ENCODE measurements at regions not wholly inside any gene's neighbourhood (a gene's known extent, or its start where the extent isn't known, plus 50 kb on each side); places are given as distances from the start of the nearest gene placed in this dataset.
"Not testable (repeated sequence)": the region's sequence is repeated elsewhere in the genome, so short reads cannot be mapped to it uniquely, and the experiment has no call there.

DNA sequence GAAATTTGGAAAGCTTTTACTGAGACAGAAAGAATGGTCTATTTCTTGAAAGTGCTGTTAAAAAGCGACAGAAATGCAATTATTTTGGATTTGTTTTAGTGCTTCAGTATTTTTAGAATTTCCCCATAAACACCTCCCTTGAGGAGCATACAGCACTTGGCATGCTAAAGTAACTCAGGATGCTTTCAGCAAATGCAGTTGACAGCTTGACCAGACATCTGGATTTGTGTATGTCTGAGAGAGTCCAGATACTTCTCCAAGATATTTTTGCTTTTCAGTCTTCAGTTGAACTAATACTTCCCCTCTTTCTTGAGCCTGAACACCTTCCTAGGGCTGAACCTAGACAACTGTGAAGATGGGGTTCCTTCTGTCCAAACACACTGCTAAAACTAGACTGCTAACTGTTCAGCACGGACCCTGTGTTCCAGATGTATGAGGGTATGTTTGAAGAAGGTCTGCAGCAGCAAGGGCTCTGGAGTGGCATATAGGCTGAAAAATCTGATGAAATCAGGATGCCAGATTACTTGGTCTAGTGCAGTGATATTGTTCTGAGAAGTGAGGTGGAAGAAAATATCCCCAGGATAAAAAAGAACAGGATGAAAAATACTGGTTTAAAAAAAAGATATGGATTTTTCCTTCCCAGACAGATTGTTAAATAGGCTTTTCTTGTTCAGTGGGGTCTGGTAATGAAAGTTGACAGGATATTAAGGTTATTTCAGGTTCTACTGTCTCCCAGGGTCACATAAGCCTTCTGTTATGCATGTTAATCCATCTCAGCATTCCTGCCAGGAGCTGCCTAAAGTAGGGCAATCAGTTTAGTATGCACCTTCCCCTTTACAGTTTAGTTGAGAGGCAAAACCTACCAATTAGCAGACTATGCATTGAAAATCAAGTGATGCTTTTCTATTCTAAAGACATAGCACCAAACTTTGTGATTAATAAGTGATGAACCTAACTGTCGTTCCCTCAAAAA lies 516.9 kb upstream of the TBL1XR1 start:
- no peak for TF ChIP-seq ZNF274 (IDR thresholded peaks at IDR 0.05; ENCODE audit: low read depth, low read length)
- H3K4me3 ChIP-seq (ENCODE audit: low read length): no peak overlapping the region

DNA sequence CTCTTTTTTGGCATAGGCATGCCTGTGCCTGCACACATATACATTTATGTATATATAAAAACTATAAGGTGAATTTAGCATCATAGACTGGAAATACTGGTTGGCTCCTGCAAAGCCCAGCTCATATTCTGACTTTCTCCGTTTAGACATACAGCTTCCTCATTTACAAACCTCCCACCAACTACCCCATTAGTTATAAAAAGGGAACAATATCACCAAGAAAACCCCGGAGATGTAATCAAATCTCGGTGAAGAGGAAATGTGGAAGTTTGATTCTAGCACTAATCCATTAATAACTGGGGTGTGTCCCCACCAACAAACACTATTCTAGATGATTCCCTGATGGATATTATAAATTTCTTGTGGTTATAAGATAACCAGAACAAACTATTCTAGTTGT lies 517.7 kb upstream of the TBL1XR1 start:
- no peak for TF ChIP-seq ZNF274 (IDR thresholded peaks at IDR 0.05; ENCODE audit: low read depth, low read length)
- H3K4me3 ChIP-seq (ENCODE audit: low read length): no peak overlapping the region

DNA sequence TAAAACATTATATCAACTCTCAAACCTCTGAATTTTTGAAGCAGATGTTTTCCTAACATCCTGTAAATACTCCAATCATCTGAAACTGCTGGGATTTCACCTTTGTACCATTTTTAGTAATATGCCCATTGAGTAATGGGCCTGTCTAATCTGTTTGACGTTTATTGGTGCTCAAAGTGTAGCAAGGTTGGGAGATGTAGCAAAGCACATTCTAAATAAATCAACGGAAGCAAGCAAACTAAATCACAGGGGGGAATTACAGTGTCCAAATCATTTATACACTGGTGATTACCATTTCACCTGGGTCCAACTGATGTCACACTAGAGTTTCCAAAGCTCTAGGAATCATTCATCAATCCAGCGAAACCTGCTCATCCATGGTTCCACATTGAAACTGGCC lies 518.7 kb upstream of the TBL1XR1 start:
- TF ChIP-seq ZNF274 (IDR thresholded peaks at IDR 0.05; ENCODE audit: low read depth, low read length): no peak
- H3K4me3 ChIP-seq (ENCODE audit: low read length): no peak overlapping the region

- not testable (repeated sequence) for H3K4me3 ChIP-seq (ENCODE audit: low read length)
These were observed 523.6 kb upstream of the TBL1XR1 start for GRCh38 chr3:177720927-177721326.

DNA sequence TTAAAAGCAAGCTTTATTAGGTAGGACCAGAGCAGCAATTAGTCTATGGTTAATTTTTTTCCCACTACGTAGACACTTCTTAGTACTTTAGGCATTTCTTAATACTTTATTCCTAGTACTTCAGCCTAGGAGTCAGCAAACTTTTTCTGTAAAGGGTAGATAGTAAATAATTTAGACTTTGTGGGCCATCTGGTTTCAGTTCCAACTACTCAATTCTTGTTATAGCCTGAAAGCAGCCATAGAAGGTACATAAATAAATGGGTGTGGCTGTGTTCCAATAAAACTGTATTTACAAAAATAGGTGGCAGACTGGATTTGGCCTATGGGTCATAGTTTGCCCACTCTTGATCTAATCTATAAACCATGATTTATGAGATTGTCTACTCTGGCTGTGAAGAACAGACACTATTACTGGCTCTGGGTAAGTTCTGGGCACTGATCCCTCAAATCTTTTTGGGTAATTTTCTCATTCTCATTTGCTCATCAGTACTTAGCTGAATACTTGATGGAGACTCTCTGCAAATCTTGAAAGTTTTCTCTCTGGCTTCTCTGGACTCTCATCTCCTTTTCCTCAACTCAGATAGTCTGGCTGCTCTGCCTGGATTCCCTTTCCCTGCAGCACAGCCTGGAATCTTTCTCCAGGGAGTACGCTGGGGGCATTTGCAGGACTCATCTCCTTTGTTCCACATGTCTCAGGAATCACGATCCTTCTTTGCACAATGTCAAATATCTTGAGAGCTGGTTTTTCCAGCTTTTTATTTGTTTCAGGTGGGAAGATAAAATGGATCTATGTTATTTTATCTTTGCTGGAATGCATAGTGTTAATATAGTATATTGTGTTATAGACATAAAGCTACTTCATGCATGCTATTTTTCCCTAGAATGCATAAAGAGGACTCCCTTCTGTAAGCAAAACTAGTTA lies 524.8 kb upstream of the TBL1XR1 start:
- no peak for TF ChIP-seq ZNF274 (IDR thresholded peaks at IDR 0.05; ENCODE audit: low read depth, low read length)

GRCh38 chr3:177724020-177724638 lies 526.8 kb upstream of the TBL1XR1 start:
- H3K4me3 ChIP-seq (ENCODE audit: low read length): no peak overlapping the region
- no peak for TF ChIP-seq ZNF274 (IDR thresholded peaks at IDR 0.05; ENCODE audit: low read depth, low read length)

More for the DNA sequence above, 524.8 kb upstream of the TBL1XR1 start:
- H3K4me3 ChIP-seq (ENCODE audit: low read length): no peak overlapping the region

- TF ChIP-seq ZNF274 (IDR thresholded peaks at IDR 0.05; ENCODE audit: low read depth, low read length): no peak
- no peak overlapping the region for H3K4me3 ChIP-seq (ENCODE audit: low read length)
These were observed 527.9 kb upstream of the TBL1XR1 start for GRCh38 chr3:177725165-177725564.

GRCh38 chr3:177726807-177727206 lies 529.5 kb upstream of the TBL1XR1 start:
- no peak for TF ChIP-seq ZNF274 (IDR thresholded peaks at IDR 0.05; ENCODE audit: low read depth, low read length)
- H3K4me3 ChIP-seq (ENCODE audit: low read length): no peak overlapping the region

- no peak for TF ChIP-seq ZNF274 (IDR thresholded peaks at IDR 0.05; ENCODE audit: low read depth, low read length)
- no peak overlapping the region for H3K4me3 ChIP-seq (ENCODE audit: low read length)
These were observed 532.8 kb upstream of the TBL1XR1 start for GRCh38 chr3:177729956-177730681.

DNA sequence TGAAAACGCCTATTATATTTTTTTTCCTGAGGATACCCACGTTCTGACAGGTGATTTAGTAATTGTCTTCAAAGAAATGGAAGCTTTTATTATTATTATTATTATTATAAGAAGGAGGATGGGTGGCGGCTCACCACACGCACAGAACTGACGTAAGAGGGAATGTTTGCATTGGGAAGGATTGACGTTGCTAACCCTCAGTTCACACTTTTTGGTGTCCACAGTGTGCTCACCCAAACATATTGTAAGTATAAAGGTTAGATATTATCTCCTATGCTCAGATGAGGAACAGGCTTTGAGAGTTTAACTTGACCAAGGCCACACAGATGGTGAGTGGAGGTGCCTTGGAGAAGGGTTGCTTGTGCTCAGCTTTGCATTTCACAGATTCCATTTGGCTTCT lies 533.5 kb upstream of the TBL1XR1 start:
- no peak for TF ChIP-seq ZNF274 (IDR thresholded peaks at IDR 0.05; ENCODE audit: low read depth, low read length)

DNA sequence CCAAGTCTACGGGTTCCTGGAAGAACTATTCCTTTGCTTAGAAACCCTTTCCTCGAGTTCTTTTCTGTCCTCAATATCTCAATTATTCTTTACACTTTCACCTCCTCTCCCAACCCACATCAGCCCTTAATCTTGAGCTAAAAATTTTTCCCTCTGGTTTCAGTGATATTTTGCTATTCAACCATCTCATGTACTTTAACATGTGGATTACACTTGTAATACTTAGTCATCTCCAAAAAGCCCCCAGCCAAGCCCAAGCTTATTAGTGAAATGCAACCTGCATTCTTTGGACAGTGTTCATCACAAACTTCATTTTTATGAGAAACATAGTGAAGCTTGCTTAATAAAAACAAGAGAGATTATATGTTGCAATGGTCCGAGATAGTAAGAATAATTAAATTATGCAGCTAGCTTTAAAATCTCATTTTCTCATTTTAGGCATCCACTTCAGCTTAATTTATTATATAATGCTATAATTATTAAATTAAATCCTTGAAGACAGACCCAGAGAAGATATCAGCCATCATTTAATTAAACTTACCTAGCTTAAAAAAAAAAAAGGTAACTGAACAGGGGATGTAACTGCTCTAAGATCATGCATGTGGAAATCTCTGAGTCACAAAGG lies 534.5 kb upstream of the TBL1XR1 start:
- no peak overlapping the region for H3K4me3 ChIP-seq (ENCODE audit: low read length)

More for the DNA sequence above, 533.5 kb upstream of the TBL1XR1 start:
- H3K4me3 ChIP-seq (ENCODE audit: low read length): no peak overlapping the region

GRCh38 chr3:177733233-177733632 lies 536.0 kb upstream of the TBL1XR1 start:
- H3K4me3 ChIP-seq (ENCODE audit: low read length): no peak overlapping the region
- no peak for TF ChIP-seq ZNF274 (IDR thresholded peaks at IDR 0.05; ENCODE audit: low read depth, low read length)

More for the DNA sequence above, 534.5 kb upstream of the TBL1XR1 start:
- TF ChIP-seq ZNF274 (IDR thresholded peaks at IDR 0.05; ENCODE audit: low read depth, low read length): no peak

DNA sequence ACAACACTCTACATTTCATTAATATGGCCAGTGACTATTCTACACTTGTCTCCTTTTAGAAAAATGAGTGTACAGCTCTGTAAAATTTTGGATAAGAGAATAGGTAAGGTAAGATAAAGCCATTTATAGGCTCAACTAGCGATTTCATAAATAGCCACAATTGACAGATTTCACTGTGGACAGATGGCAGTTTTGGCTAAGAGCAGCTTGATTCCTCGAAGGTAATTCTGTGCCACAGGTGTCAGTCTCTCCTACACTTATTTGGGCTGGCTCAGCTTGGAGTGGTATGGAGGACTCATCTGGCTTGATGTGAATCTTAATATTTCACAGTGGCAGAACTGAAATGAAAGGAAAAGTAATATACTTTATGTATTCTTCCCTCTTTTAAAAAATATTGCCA lies 536.7 kb upstream of the TBL1XR1 start:
- TF ChIP-seq ZNF274 (IDR thresholded peaks at IDR 0.05; ENCODE audit: low read depth, low read length): no peak
- H3K4me3 ChIP-seq (ENCODE audit: low read length): no peak overlapping the region

Measured in GM08714 (cell line).